DOHH2 (cell line): ENCODE measurements at regions not wholly inside any gene's neighbourhood (a gene's known extent, or its start where the extent isn't known, plus 50 kb on each side); places are given as distances from the start of the nearest gene placed in this dataset.

Experiments used
- CTCF ChIP-seq: fragments of 200-600 bp; sonication (generic); IDR thresholded peaks from one replicate; pipeline ENCODE4 v1.5.1; 2014; ENCODE audit warnings: antibody characterized with exemption, mild to moderate bottlenecking, low read depth, low read length; ENCODE audit not compliant: poor library complexity, severe bottlenecking
- EZH2phosphoT487 ChIP-seq: fragments of 200-600 bp; sonication (generic); IDR thresholded peaks from 2 replicates; pipeline ENCODE4 v1.6.1; 2017; ENCODE audit warnings: borderline replicate concordance, mild to moderate bottlenecking, antibody characterized with exemption, low read length, moderate library complexity, mixed read lengths

GRCh38 chr11:34001557-34002064 lies 49.9 kb upstream of the CAPRIN1 start:
- TF ChIP-seq CTCF (no peak), EZH2phosphoT487 (no peak)
